ENCODE measurements at regions not wholly inside any gene's neighbourhood (a gene's known extent, or its start where the extent isn't known, plus 50 kb on each side); places are given as distances from the start of the nearest gene placed in this dataset.

GRCh38 chr7:132019703-132020102 lies 463.3 kb upstream of the PODXL start:
- no peak overlapping the region for H4K8ac ChIP-seq (ENCODE audit: low read depth, low read length)
- no peak overlapping the region for H4K5ac ChIP-seq (ENCODE audit: low read length)
- no peak overlapping the region for H2BK15ac ChIP-seq (replicated peaks; ENCODE audit: low read depth)
- H3K9ac ChIP-seq (ENCODE audit: low read length), result no peak overlapping the region
- WGBS (ENCODE audit: extremely low coverage, insufficient coverage, low lambda C conversion rate), result no CpG with 5 or more reads among the region's 1 CpG
- H3K79me1 ChIP-seq (ENCODE audit: low read length), result no peaks in the 10 kb centered on the region
- no peak overlapping the region for H3K27ac ChIP-seq (ENCODE audit: low read depth, low read length)
- no peak overlapping the region for H3K56ac ChIP-seq (ENCODE audit: low read length)
- H3K4ac ChIP-seq (ENCODE audit: low read depth, low read length), result no peak overlapping the region
- no peak overlapping the region for H3K18ac ChIP-seq (ENCODE audit: low read length)
- H3K23ac ChIP-seq (ENCODE audit: low read length), result no peak overlapping the region
- no peak overlapping the region for H2BK5ac ChIP-seq (ENCODE audit: low read length)
- H3K79me2 ChIP-seq (ENCODE audit: control insufficient read depth, insufficient read depth, low read length), result no peaks in the 10 kb centered on the region
- no peak overlapping the region for H3K4me3 ChIP-seq (ENCODE audit: low read length)
- H3K36me3 ChIP-seq (ENCODE audit: control insufficient read depth, insufficient read depth, low read length), result no peaks in the 10 kb centered on the region
- H3K4me2 ChIP-seq (ENCODE audit: low read length), result no peak overlapping the region
- H3K27me3 ChIP-seq (ENCODE audit: insufficient read depth, low read length, poor library complexity), result no peaks in the 10 kb centered on the region
- no peaks in the 10 kb centered on the region for H3K4me1 ChIP-seq (ENCODE audit: control insufficient read depth, low read depth, low read length)
- no peak overlapping the region for H2AK5ac ChIP-seq (ENCODE audit: low read length)
- DNase-seq, result no peak
- H2BK120ac ChIP-seq (ENCODE audit: low read depth, low read length), result no peak overlapping the region

- Histone ChIP-seq H3K4me2 (ENCODE audit: low read length) (no peak overlapping the region), H3K23ac (ENCODE audit: low read length) (no peak overlapping the region), H3K4ac (ENCODE audit: low read depth, low read length) (no peak overlapping the region), H3K4me1 (ENCODE audit: control insufficient read depth, low read depth, low read length) (no peaks in the 10 kb centered on the region), H3K9ac (ENCODE audit: low read length) (no peak overlapping the region), H3K18ac (ENCODE audit: low read length) (no peak overlapping the region), H3K27me3 (ENCODE audit: insufficient read depth, low read length, poor library complexity) (no peaks in the 10 kb centered on the region), H2BK15ac (replicated peaks; ENCODE audit: low read depth) (no peak overlapping the region), H3K4me3 (ENCODE audit: low read length) (no peak overlapping the region), H3K79me2 (ENCODE audit: control insufficient read depth, insufficient read depth, low read length) (no peaks in the 10 kb centered on the region), H3K27ac (ENCODE audit: low read depth, low read length) (no peak overlapping the region), H2BK5ac (ENCODE audit: low read length) (no peak overlapping the region), H2AK5ac (ENCODE audit: low read length) (no peak overlapping the region), H3K36me3 (ENCODE audit: control insufficient read depth, insufficient read depth, low read length) (no peaks in the 10 kb centered on the region), H3K79me1 (ENCODE audit: low read length) (no peaks in the 10 kb centered on the region), H4K8ac (ENCODE audit: low read depth, low read length) (no peak overlapping the region), H2BK120ac (ENCODE audit: low read depth, low read length) (no peak overlapping the region), H3K56ac (ENCODE audit: low read length) (no peak overlapping the region), H4K5ac (ENCODE audit: low read length) (no peak overlapping the region)
- DNase-seq, result no peak
- no CpG with 5 or more reads among the region's 4 CpGs for WGBS (ENCODE audit: extremely low coverage, insufficient coverage, low lambda C conversion rate)
Observed at GRCh38 chr7:132009778-132010177, 453.4 kb upstream of the PODXL start.

- H2BK120ac ChIP-seq (ENCODE audit: low read depth, low read length), result no peak overlapping the region
- no peak overlapping the region for H3K4me2 ChIP-seq (ENCODE audit: low read length)
- WGBS (ENCODE audit: extremely low coverage, insufficient coverage, low lambda C conversion rate), result no CpG with 5 or more reads among the region's 5 CpGs
- H3K27ac ChIP-seq (ENCODE audit: low read depth, low read length), result no peak overlapping the region
- no peak overlapping the region for H3K4ac ChIP-seq (ENCODE audit: low read depth, low read length)
- H3K79me2 ChIP-seq (ENCODE audit: control insufficient read depth, insufficient read depth, low read length), result no peaks in the 10 kb centered on the region
- H3K4me1 ChIP-seq (ENCODE audit: control insufficient read depth, low read depth, low read length), result no peaks in the 10 kb centered on the region
- H3K79me1 ChIP-seq (ENCODE audit: low read length), result no peaks in the 10 kb centered on the region
- no peak overlapping the region for H3K9ac ChIP-seq (ENCODE audit: low read length)
- no peak overlapping the region for H2BK15ac ChIP-seq (replicated peaks; ENCODE audit: low read depth)
- no peaks in the 10 kb centered on the region for H3K27me3 ChIP-seq (ENCODE audit: insufficient read depth, low read length, poor library complexity)
- no peak overlapping the region for H3K4me3 ChIP-seq (ENCODE audit: low read length)
- H4K5ac ChIP-seq (ENCODE audit: low read length), result no peak overlapping the region
- no peak overlapping the region for H2AK5ac ChIP-seq (ENCODE audit: low read length)
- no peak overlapping the region for H4K8ac ChIP-seq (ENCODE audit: low read depth, low read length)
- DNase-seq, result peak; percentile 53
- no peak overlapping the region for H2BK5ac ChIP-seq (ENCODE audit: low read length)
- no peaks in the 10 kb centered on the region for H3K36me3 ChIP-seq (ENCODE audit: control insufficient read depth, insufficient read depth, low read length)
- no peak overlapping the region for H3K23ac ChIP-seq (ENCODE audit: low read length)
- no peak overlapping the region for H3K18ac ChIP-seq (ENCODE audit: low read length)
- no peak overlapping the region for H3K56ac ChIP-seq (ENCODE audit: low read length)
Observed at GRCh38 chr7:132004529-132004928, 448.1 kb upstream of the PODXL start.

- Histone ChIP-seq H3K18ac (ENCODE audit: low read length) (no peak overlapping the region), H3K4me3 (ENCODE audit: low read length) (no peak overlapping the region), H3K27me3 (ENCODE audit: insufficient read depth, low read length, poor library complexity) (no peaks in the 10 kb centered on the region), H2BK15ac (replicated peaks; ENCODE audit: low read depth) (no peak overlapping the region), H2AK5ac (ENCODE audit: low read length) (no peak overlapping the region), H3K79me2 (ENCODE audit: control insufficient read depth, insufficient read depth, low read length) (no peaks in the 10 kb centered on the region), H4K5ac (ENCODE audit: low read length) (no peak overlapping the region), H3K4me2 (ENCODE audit: low read length) (no peak overlapping the region), H3K4me1 (ENCODE audit: control insufficient read depth, low read depth, low read length) (no peaks in the 10 kb centered on the region), H4K8ac (ENCODE audit: low read depth, low read length) (no peak overlapping the region), H3K79me1 (ENCODE audit: low read length) (no peaks in the 10 kb centered on the region), H3K27ac (ENCODE audit: low read depth, low read length) (no peak overlapping the region), H2BK120ac (ENCODE audit: low read depth, low read length) (no peak overlapping the region), H3K56ac (ENCODE audit: low read length) (no peak overlapping the region), H3K23ac (ENCODE audit: low read length) (no peak overlapping the region), H3K4ac (ENCODE audit: low read depth, low read length) (no peak overlapping the region), H3K9ac (ENCODE audit: low read length) (no peak overlapping the region), H2BK5ac (ENCODE audit: low read length) (no peak overlapping the region), H3K36me3 (ENCODE audit: control insufficient read depth, insufficient read depth, low read length) (no peaks in the 10 kb centered on the region)
- peak; percentile 11 for DNase-seq
- no CpG with 5 or more reads among the region's 3 CpGs for WGBS (ENCODE audit: extremely low coverage, insufficient coverage, low lambda C conversion rate)
Observed at GRCh38 chr7:132002343-132002968, 446.0 kb upstream of the PODXL start.

GRCh38 chr7:132001146-132001545 lies 444.7 kb upstream of the PODXL start:
- Histone ChIP-seq H3K18ac (ENCODE audit: low read length) (no peak overlapping the region), H4K8ac (ENCODE audit: low read depth, low read length) (no peak overlapping the region), H3K27me3 (ENCODE audit: insufficient read depth, low read length, poor library complexity) (no peaks in the 10 kb centered on the region), H3K79me2 (ENCODE audit: control insufficient read depth, insufficient read depth, low read length) (no peaks in the 10 kb centered on the region), H2BK5ac (ENCODE audit: low read length) (no peak overlapping the region), H3K4me2 (ENCODE audit: low read length) (no peak overlapping the region), H3K23ac (ENCODE audit: low read length) (no peak overlapping the region), H2BK15ac (replicated peaks; ENCODE audit: low read depth) (no peak overlapping the region), H3K4me1 (ENCODE audit: control insufficient read depth, low read depth, low read length) (no peaks in the 10 kb centered on the region), H3K9ac (ENCODE audit: low read length) (no peak overlapping the region), H3K79me1 (ENCODE audit: low read length) (no peaks in the 10 kb centered on the region), H4K5ac (ENCODE audit: low read length) (no peak overlapping the region), H2AK5ac (ENCODE audit: low read length) (no peak overlapping the region), H3K27ac (ENCODE audit: low read depth, low read length) (no peak overlapping the region), H3K4ac (ENCODE audit: low read depth, low read length) (no peak overlapping the region), H3K4me3 (ENCODE audit: low read length) (no peak overlapping the region), H3K36me3 (ENCODE audit: control insufficient read depth, insufficient read depth, low read length) (no peaks in the 10 kb centered on the region), H2BK120ac (ENCODE audit: low read depth, low read length) (no peak overlapping the region), H3K56ac (ENCODE audit: low read length) (no peak overlapping the region)
- DNase-seq, result no peak
- WGBS (ENCODE audit: extremely low coverage, insufficient coverage, low lambda C conversion rate), result no CpG with 5 or more reads among the region's 2 CpGs

GRCh38 chr7:131999193-131999592 lies 442.8 kb upstream of the PODXL start:
- Histone ChIP-seq H3K4me2 (ENCODE audit: low read length) (no peak overlapping the region), H3K9ac (ENCODE audit: low read length) (no peak overlapping the region), H3K36me3 (ENCODE audit: control insufficient read depth, insufficient read depth, low read length) (no peaks in the 10 kb centered on the region), H2BK5ac (ENCODE audit: low read length) (no peak overlapping the region), H4K5ac (ENCODE audit: low read length) (no peak overlapping the region), H2AK5ac (ENCODE audit: low read length) (no peak overlapping the region), H3K27ac (ENCODE audit: low read depth, low read length) (no peak overlapping the region), H3K4me3 (ENCODE audit: low read length) (no peak overlapping the region), H3K79me2 (ENCODE audit: control insufficient read depth, insufficient read depth, low read length) (no peaks in the 10 kb centered on the region), H3K23ac (ENCODE audit: low read length) (no peak overlapping the region), H3K79me1 (ENCODE audit: low read length) (no peaks in the 10 kb centered on the region), H3K27me3 (ENCODE audit: insufficient read depth, low read length, poor library complexity) (no peaks in the 10 kb centered on the region), H3K56ac (ENCODE audit: low read length) (no peak overlapping the region), H2BK120ac (ENCODE audit: low read depth, low read length) (no peak overlapping the region), H3K4me1 (ENCODE audit: control insufficient read depth, low read depth, low read length) (no peaks in the 10 kb centered on the region), H4K8ac (ENCODE audit: low read depth, low read length) (no peak overlapping the region), H3K18ac (ENCODE audit: low read length) (no peak overlapping the region), H2BK15ac (replicated peaks; ENCODE audit: low read depth) (no peak overlapping the region), H3K4ac (ENCODE audit: low read depth, low read length) (no peak overlapping the region)
- no CpG with 5 or more reads among the region's 4 CpGs for WGBS (ENCODE audit: extremely low coverage, insufficient coverage, low lambda C conversion rate)
- DNase-seq, result no peak

Measured in mesendoderm (in vitro differentiated cells).